Activated CD4-positive, alpha-beta memory T cell treated with anti-CD3 and anti-CD28 coated beads, Interleukin-2, amount 10 ng/mL, durations not matched to agents 7 days and 5 days (primary cell): ENCODE measurements at regions not wholly inside any gene's neighbourhood (a gene's known extent, or its start where the extent isn't known, plus 50 kb on each side); places are given as distances from the start of the nearest gene placed in this dataset.
"Not testable (repeated sequence)": the region's sequence is repeated elsewhere in the genome, so short reads cannot be mapped to it uniquely, and the experiment has no call there.

Experiments
- CTCF ChIA-PET: fragments of 350-600 bp; sonication (Branson Sonifier 250); formaldehyde crosslinking; loops from one replicate; lab custom pipeline; 2021; ENCODE audit warnings: antibody characterized with exemption, inconsistent platforms; lab: Charles Lee
- POLR2A ChIA-PET: fragments of 350-600 bp; sonication (Branson Sonifier 250); formaldehyde crosslinking; loops from one replicate; lab custom pipeline; 2021; ENCODE audit warnings: antibody characterized with exemption; lab: Charles Lee
- DNase-seq: peaks from one replicate; pipeline ENCODE4 v3.0.0-alpha.2; 2020
- H3K27ac Mint-ChIP-seq: one replicate; pipeline ENCODE4 v1.8.0; 2021; ENCODE audit warnings: mild to moderate bottlenecking, mixed read lengths
- H3K27me3 Mint-ChIP-seq: one replicate; pipeline ENCODE4 v1.8.0; 2021; ENCODE audit warnings: mixed read lengths
- H3K36me3 Mint-ChIP-seq: one replicate; pipeline ENCODE4 v1.8.0; 2021; ENCODE audit warnings: low read depth, mixed read lengths
- H3K4me1 Mint-ChIP-seq: one replicate; pipeline ENCODE4 v1.8.0; 2021; ENCODE audit warnings: mixed read lengths
- H3K4me3 Mint-ChIP-seq: one replicate; pipeline ENCODE4 v1.8.0; 2021; ENCODE audit warnings: mild to moderate bottlenecking, mixed read lengths
- H3K9me3 Mint-ChIP-seq: one replicate; pipeline ENCODE4 v1.8.0; 2021; ENCODE audit warnings: mixed read lengths

GRCh38 chr2:8593243-8593642, 88.6 kb upstream of the ID2 start:
- ChIA-PET CTCF (no interaction called here), POLR2A (interaction anchor here (0.6 to 1.7 kb wide), 2 partner anchors 89 to 1712 kb away, joined by 3 to 4 read pairs; partner anchors contain the start of gene ID2)
- Mint-ChIP-seq H3K36me3 (no peaks in the 10 kb centered on the region), H3K4me1 (peaks cover 24% of the 10 kb centered on the region), H3K27me3 (peaks cover 20% of the 10 kb centered on the region), H3K27ac (no peak overlapping the region), H3K4me3 (no peak overlapping the region), H3K9me3 (no peaks in the 10 kb centered on the region)
- no peak for DNase-seq

- Mint-ChIP-seq H3K27ac (no peak overlapping the region), H3K4me1 (peaks cover 16% of the 10 kb centered on the region), H3K9me3 (no peaks in the 10 kb centered on the region), H3K36me3 (no peaks in the 10 kb centered on the region), H3K27me3 (peaks cover 15% of the 10 kb centered on the region), H3K4me3 (no peak overlapping the region)
- no peak for DNase-seq
- CTCF ChIA-PET = no interaction called here
- POLR2A ChIA-PET = interaction anchor here (1.4 kb wide), 1 partner anchor 84 kb away, joined by 3 read pairs; no protein-coding TSS in a partner anchor
Measured at GRCh38 chr2:8594731-8595427, 87.0 kb upstream of the ID2 start.

GRCh38 chr2:8595428-8595805, 86.4 kb upstream of the ID2 start:
- Mint-ChIP-seq H3K4me3 (no peak overlapping the region), H3K27ac (no peak overlapping the region), H3K36me3 (no peaks in the 10 kb centered on the region), H3K9me3 (no peaks in the 10 kb centered on the region), H3K4me1 (peaks cover 16% of the 10 kb centered on the region), H3K27me3 (peaks cover 15% of the 10 kb centered on the region)
- DNase-seq = no peak
- CTCF ChIA-PET = no interaction called here
- POLR2A ChIA-PET = interaction anchor here (1.4 kb wide), 1 partner anchor 83 kb away, joined by 3 read pairs; no protein-coding TSS in a partner anchor

GRCh38 chr2:8595811-8596600, 85.8 kb upstream of the ID2 start:
- no peaks in the 10 kb centered on the region for H3K36me3 Mint-ChIP-seq
- H3K4me3 Mint-ChIP-seq = no peak overlapping the region
- ChIA-PET POLR2A (no interaction called here), CTCF (no interaction called here)
- DNase-seq = no peak
- peaks cover 13% of the 10 kb centered on the region for H3K27me3 Mint-ChIP-seq
- peaks cover 16% of the 10 kb centered on the region for H3K4me1 Mint-ChIP-seq
- no peaks in the 10 kb centered on the region for H3K9me3 Mint-ChIP-seq
- H3K27ac Mint-ChIP-seq = no peak overlapping the region

GRCh38 chr2:8597094-8597493, 84.8 kb upstream of the ID2 start:
- CTCF ChIA-PET = no interaction called here
- Mint-ChIP-seq H3K36me3 (no peaks in the 10 kb centered on the region), H3K4me1 (peaks cover 16% of the 10 kb centered on the region), H3K27ac (no peak overlapping the region), H3K9me3 (no peaks in the 10 kb centered on the region), H3K27me3 (peaks cover 5% of the 10 kb centered on the region), H3K4me3 (no peak overlapping the region)
- DNase-seq = no peak
- POLR2A ChIA-PET = no interaction called here

- ChIA-PET POLR2A (no interaction called here), CTCF (no interaction called here)
- H3K9me3 Mint-ChIP-seq = no peaks in the 10 kb centered on the region
- H3K27me3 Mint-ChIP-seq = peaks cover 2% of the 10 kb centered on the region
- no peaks in the 10 kb centered on the region for H3K36me3 Mint-ChIP-seq
- no peak for DNase-seq
- no peak overlapping the region for H3K27ac Mint-ChIP-seq
- peaks cover 15% of the 10 kb centered on the region for H3K4me1 Mint-ChIP-seq
- no peak overlapping the region for H3K4me3 Mint-ChIP-seq
Measured at GRCh38 chr2:8597559-8598225, 84.2 kb upstream of the ID2 start.

GRCh38 chr2:8598295-8599165, 83.3 kb upstream of the ID2 start:
- H3K9me3 Mint-ChIP-seq = no peaks in the 10 kb centered on the region
- peaks cover 12% of the 10 kb centered on the region for H3K4me1 Mint-ChIP-seq
- no peaks in the 10 kb centered on the region for H3K36me3 Mint-ChIP-seq
- POLR2A ChIA-PET = no interaction called here
- CTCF ChIA-PET = no interaction called here
- H3K27ac Mint-ChIP-seq = no peak overlapping the region
- peaks cover 8% of the 10 kb centered on the region for H3K27me3 Mint-ChIP-seq
- DNase-seq = no peak
- H3K4me3 Mint-ChIP-seq = no peak overlapping the region

GRCh38 chr2:8599421-8600242, 82.2 kb upstream of the ID2 start:
- Mint-ChIP-seq H3K9me3 (no peaks in the 10 kb centered on the region), H3K36me3 (no peaks in the 10 kb centered on the region), H3K27me3 (peaks cover 8% of the 10 kb centered on the region), H3K27ac (no peak overlapping the region), H3K4me1 (peaks cover 4% of the 10 kb centered on the region), H3K4me3 (no peak overlapping the region)
- ChIA-PET POLR2A (no interaction called here), CTCF (no interaction called here)
- no peak for DNase-seq

- POLR2A ChIA-PET = no interaction called here
- peaks cover 8% of the 10 kb centered on the region for H3K27me3 Mint-ChIP-seq
- no peak overlapping the region for H3K27ac Mint-ChIP-seq
- DNase-seq = no peak
- H3K4me1 Mint-ChIP-seq = no peaks in the 10 kb centered on the region
- no peaks in the 10 kb centered on the region for H3K9me3 Mint-ChIP-seq
- CTCF ChIA-PET = no interaction called here
- no peak overlapping the region for H3K4me3 Mint-ChIP-seq
- H3K36me3 Mint-ChIP-seq = no peaks in the 10 kb centered on the region
Measured at GRCh38 chr2:8600456-8600855, 81.4 kb upstream of the ID2 start.

- peaks cover 8% of the 10 kb centered on the region for H3K27me3 Mint-ChIP-seq
- ChIA-PET POLR2A (no interaction called here), CTCF (no interaction called here)
- H3K9me3 Mint-ChIP-seq = no peaks in the 10 kb centered on the region
- no peaks in the 10 kb centered on the region for H3K36me3 Mint-ChIP-seq
- no peak overlapping the region for H3K4me3 Mint-ChIP-seq
- peaks cover 18% of the 10 kb centered on the region for H3K4me1 Mint-ChIP-seq
- H3K27ac Mint-ChIP-seq = no peak overlapping the region
- no peak for DNase-seq
Measured at GRCh38 chr2:8602809-8603208, 79.0 kb upstream of the ID2 start.

GRCh38 chr2:8603356-8603755, 78.5 kb upstream of the ID2 start:
- H3K4me3 Mint-ChIP-seq, H3K27me3 Mint-ChIP-seq, POLR2A ChIA-PET, DNase-seq, CTCF ChIA-PET, H3K36me3 Mint-ChIP-seq, H3K9me3 Mint-ChIP-seq, H3K27ac Mint-ChIP-seq: not testable (repeated sequence)
- H3K4me1 Mint-ChIP-seq = peaks cover 24% of the 10 kb centered on the region

GRCh38 chr2:8604262-8604661, 77.6 kb upstream of the ID2 start:
- H3K4me3 Mint-ChIP-seq = no peak overlapping the region
- no peaks in the 10 kb centered on the region for H3K9me3 Mint-ChIP-seq
- H3K27me3 Mint-ChIP-seq = peaks cover 8% of the 10 kb centered on the region
- POLR2A ChIA-PET = no interaction called here
- no peak overlapping the region for H3K27ac Mint-ChIP-seq
- CTCF ChIA-PET = interaction anchor here (0.7 kb wide), 1 partner anchor 31 kb away, joined by 4 read pairs; no protein-coding TSS in a partner anchor
- no peak for DNase-seq
- no peaks in the 10 kb centered on the region for H3K36me3 Mint-ChIP-seq
- H3K4me1 Mint-ChIP-seq = peaks cover 33% of the 10 kb centered on the region
